HG02759 (cell line): ENCODE measurements at regions not wholly inside any gene's neighbourhood (a gene's known extent, or its start where the extent isn't known, plus 50 kb on each side); places are given as distances from the start of the nearest gene placed in this dataset.

Experiments used
- ATAC-seq: cut with Tn5 transposase; IDR thresholded peaks from one replicate; pipeline ENCODE4 v1.9.1; 2021; ENCODE audit warnings: mild to moderate bottlenecking, moderate library complexity; ENCODE audit not compliant: unreplicated experiment

- no peak for ATAC-seq
These were observed 52.4 kb upstream of the SERINC1 start for GRCh38 chr6:122524056-122524455.

DNA sequence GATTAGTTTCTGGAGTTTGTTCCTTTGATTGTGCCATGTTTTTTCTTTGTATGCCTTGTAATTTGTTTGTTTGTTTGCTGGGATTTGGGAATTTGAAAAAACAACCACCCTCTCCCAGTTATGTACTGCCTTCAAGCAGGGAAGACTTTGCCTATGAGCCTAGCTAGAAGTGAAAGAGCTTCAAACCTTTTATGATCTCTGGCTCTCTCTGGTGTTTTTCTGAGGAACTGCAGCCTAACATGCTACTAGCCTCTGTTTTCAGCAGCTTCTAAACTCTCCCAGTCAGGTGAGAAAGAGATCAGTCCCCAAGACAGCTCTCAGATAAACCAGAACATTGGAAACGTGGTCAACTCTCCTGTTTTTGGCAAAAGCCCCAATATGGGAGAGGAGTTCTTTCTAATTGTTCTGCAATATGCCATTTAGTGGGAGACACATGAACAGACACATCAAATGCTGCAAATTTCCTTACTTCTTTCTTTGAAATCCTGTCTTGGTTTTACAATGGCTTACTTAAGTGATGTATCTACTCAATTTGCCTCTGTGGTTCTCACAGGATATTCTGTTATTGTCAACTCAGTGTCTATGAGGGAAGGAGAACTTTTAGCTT is 58.9 kb upstream of the SERINC1 start:
- peak; percentile 97 for ATAC-seq

DNA sequence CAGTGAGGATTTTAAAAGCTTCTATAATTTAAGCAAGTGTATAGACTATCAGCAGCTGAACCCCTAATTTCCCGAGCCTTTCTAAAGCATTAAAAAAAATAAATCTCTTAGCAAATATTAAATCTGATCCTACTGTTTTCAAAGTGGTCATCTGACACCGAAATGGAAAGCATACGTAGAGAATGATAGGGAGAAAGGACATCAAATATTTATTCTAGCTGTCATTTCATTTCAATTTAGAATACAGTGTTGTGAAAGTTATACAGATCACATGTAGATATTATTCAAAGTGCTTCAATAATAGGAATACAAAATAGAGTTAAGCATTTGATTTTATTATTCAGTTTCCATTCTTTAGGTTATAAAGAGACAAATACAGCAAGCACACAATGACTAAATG is 61.9 kb upstream of the PKIB start:
- ATAC-seq = no peak

DNA sequence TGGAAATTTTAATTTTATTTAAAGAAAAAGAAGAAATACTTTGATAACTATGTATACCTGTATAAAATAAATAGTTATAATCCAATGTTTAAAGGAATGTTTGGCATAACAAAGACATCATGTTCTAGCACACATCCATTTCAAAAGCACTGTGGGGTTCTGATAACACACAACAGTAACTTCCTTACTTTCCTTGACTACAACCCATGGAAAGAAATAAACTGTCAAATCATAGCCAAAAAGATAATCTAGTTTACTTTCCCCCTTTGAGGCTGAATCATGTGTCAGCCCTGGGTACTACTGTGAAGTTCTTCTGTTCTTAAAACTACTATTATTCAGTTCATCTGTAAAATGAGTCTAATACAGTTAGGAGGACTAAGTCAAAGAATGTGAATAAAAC is 61.4 kb upstream of the PKIB start:
- ATAC-seq = no peak

DNA sequence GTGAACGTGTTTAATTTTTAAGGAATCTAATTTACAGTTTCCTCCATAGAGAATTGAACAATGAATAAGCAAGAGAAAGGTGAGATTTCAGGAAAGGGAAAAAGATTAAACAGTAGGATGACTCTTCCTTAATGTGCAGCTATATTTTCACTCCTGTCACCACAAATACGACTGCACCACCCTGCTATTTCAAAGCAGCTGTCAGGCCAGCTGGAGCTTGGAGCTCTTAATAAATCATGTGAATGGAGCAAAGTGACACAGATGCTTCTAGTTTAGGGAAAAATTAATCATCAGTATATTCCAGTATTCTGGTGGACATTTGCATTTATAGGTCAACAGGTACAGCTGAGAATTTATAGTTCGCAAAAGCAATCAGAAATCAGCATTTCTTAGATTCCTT is 56.5 kb upstream of the PKIB start:
- no peak for ATAC-seq

DNA sequence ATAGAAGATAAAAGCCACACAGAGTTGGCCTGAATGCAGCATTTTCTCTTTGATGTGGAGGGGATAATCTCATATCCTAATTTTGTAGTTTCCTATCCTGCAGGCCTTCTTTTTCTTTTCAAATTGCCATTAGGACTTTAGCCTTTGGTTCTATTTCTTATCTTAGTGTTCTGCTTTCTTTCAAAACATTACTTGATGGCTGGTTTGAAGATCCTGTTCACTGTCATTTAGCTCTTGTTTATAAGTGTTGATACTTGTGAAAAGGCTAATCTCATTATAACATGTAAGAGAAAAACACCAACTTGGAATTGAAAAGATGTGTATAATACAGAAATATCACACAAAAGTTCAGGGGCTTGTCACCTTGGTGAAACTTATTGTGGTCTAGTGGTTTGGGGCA is 54.6 kb upstream of the PKIB start:
- ATAC-seq = no peak

DNA sequence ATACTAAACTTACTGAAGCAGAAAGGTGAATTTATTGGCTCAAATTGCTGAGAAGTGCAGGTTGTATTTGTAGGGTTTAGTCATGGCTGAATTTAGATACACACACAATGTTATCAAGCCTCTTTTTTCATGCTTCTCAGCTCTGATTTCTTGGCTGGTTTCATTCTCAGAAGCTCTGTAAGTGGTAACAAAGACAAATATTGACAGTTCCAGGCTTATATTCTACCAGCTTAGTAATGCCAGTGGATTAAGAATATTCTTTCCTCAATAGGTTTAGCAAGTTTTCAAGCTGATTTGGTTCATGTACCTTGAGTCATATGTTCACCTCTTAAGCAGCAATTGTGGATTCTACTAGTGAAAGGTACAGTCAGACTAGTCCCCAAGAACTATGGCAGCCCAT is 52.1 kb upstream of the PKIB start:
- ATAC-seq = no peak
